ENCODE measurements at regions not wholly inside any gene's neighbourhood (a gene's known extent, or its start where the extent isn't known, plus 50 kb on each side); places are given as distances from the start of the nearest gene placed in this dataset.

DNA sequence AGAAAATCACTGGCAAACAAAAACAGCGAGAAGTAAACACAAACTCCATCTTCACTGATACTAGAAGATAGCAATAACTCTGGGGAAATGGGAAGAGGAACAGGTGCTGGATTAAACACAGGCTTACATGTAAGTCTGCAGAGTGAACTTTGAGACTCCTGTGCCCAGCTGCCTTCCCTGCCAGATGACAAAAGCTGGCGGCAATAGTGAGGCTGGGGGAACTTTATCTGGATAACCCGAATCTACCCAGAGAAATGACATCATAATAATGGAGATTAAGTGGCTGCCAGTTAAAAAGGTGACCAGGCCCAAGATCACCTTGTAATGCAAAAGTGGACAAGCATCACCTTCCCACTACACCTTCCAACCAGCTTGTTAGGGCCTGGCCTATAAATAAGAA, 184.5 kb downstream of the CHRM3 start:
- Histone ChIP-seq H3K79me1 (ENCODE audit: low read depth in 1 of 2, low read length in 2 of 2) (no peaks in the 10 kb centered on the region), H3K27me3 (ENCODE audit: control insufficient read depth, insufficient read depth, low read length) (no peaks in the 10 kb centered on the region), H4K91ac (ENCODE audit: insufficient read depth, low read depth, low read length) (no peak overlapping the region), H3K4me2 (ENCODE audit: low read depth, low read length) (no peak overlapping the region), H3K36me3 (ENCODE audit: control insufficient read depth, insufficient read depth, low read length) (no peaks in the 10 kb centered on the region), H4K5ac (ENCODE audit: low read depth, low read length) (no peak overlapping the region), H2AFZ (replicated peaks; ENCODE audit: low read length, poor library complexity) (no peak overlapping the region), H3K9ac (ENCODE audit: low read depth, low read length) (no peak overlapping the region), H4K20me1 (ENCODE audit: insufficient read depth, low read length) (no peaks in the 10 kb centered on the region), H3K4me3 (ENCODE audit: insufficient read depth, low read depth, low read length) (no peak overlapping the region), H3K4me1 (ENCODE audit: control insufficient read depth, insufficient read depth, low read length) (no peaks in the 10 kb centered on the region), H3K14ac (replicated peaks; ENCODE audit: low read depth, low read length) (no peak overlapping the region), H3K27ac (ENCODE audit: insufficient read depth, low read length) (no peak overlapping the region), H2BK15ac (ENCODE audit: low read depth, low read length) (no peak overlapping the region), H4K8ac (ENCODE audit: low read depth in 2 of 2, low read length in 2 of 2) (no peak overlapping the region), H2AK5ac (ENCODE audit: low read depth, low read length) (no peak overlapping the region), H3K23ac (ENCODE audit: low read depth, low read length) (no peak overlapping the region), H2BK120ac (ENCODE audit: low read depth, low read length) (no peak overlapping the region), H2AK9ac (replicated peaks; ENCODE audit: low read depth, low read length, poor library complexity) (no peak overlapping the region), H3K9me1 (ENCODE audit: insufficient read depth, low read length) (no peaks in the 10 kb centered on the region), H3K18ac (ENCODE audit: low read depth, low read length) (no peak overlapping the region), H3K4ac (ENCODE audit: low read depth, low read length) (no peak overlapping the region), H3K56ac (ENCODE audit: extremely low read depth, insufficient read depth, low read length) (no peak overlapping the region), H2BK20ac (ENCODE audit: low read depth, low read length) (no peak overlapping the region), H3K9me3 (ENCODE audit: control insufficient read depth, insufficient read depth, low read length) (peaks cover 11% of the 10 kb centered on the region), H2BK5ac (ENCODE audit: low read depth, low read length, poor library complexity, severe bottlenecking) (no peak overlapping the region)
- DNase-seq (no peak), ATAC-seq (ENCODE audit: low read depth) (no peak)
- POLR2A ChIA-PET (ENCODE audit: unreplicated experiment) = no interaction called here
- TF ChIP-seq BHLHE40 (IDR thresholded peaks at IDR 0.05; ENCODE audit: low read depth, low read length) (no peak), CHD1 (IDR thresholded peaks at IDR 0.05; ENCODE audit: low read depth, low read length) (no peak), MAZ (IDR thresholded peaks at IDR 0.05; ENCODE audit: borderline replicate concordance, low read depth, low read length) (no peak), SMC3 (IDR thresholded peaks at IDR 0.05; ENCODE audit: low read depth, low read length) (no peak), MAFK (IDR thresholded peaks at IDR 0.05; ENCODE audit: low read depth, low read length) (no peak), CEBPB (IDR thresholded peaks at IDR 0.05; ENCODE audit: low read depth, low read length) (no peak), RCOR1 (IDR thresholded peaks at IDR 0.05; ENCODE audit: insufficient replicate concordance, low read length) (no peak)
- TF ChIP-seq, protein P1, sequence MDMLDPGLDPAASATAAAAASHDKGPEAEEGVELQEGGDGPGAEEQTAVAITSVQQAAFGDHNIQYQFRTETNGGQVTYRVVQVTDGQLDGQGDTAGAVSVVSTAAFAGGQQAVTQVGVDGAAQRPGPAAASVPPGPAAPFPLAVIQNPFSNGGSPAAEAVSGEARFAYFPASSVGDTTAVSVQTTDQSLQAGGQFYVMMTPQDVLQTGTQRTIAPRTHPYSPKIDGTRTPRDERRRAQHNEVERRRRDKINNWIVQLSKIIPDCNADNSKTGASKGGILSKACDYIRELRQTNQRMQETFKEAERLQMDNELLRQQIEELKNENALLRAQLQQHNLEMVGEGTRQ (IDR thresholded peaks at IDR 0.05; ENCODE audit: low read depth, low read length) = no peak
- CTCF ChIA-PET = no interaction called here
- intact Hi-C loops (cut with micrococcal nuclease) (no loop called here), dilution Hi-C loops (cut with HindIII; ENCODE audit: low sequenced_read_pairs, unreplicated experiment) (no loop called here), in situ Hi-C loops (cut with MboI; ENCODE audit: low sequenced_read_pairs) (no loop called here)
- BruUV-seq (replicated peaks) = no TSS peak
- no CpG with 5 or more reads among the region's 3 CpGs for WGBS, 2 experiments (ENCODE audit: extremely low coverage in 2 of 2, insufficient read length in 1 of 2)

Data from IMR-90 (cell line).